Transverse colon (tissue), 4 donors: ENCODE measurements at regions not wholly inside any gene's neighbourhood (a gene's known extent, or its start where the extent isn't known, plus 50 kb on each side); places are given as distances from the start of the nearest gene placed in this dataset.
"Not testable (repeated sequence)": the region's sequence is repeated elsewhere in the genome, so short reads cannot be mapped to it uniquely, and the experiment has no call there.

Source experiments
- CTCF ChIP-seq, 5 experiments: fragments of 200-600 bp in 3 of 5; fragments of 450-650 bp in 2 of 5; sonication (generic) in 3 of 5; IDR thresholded peaks; 1 replicate in 2 of 5; 2 replicates in 3 of 5; pipeline ENCODE4 v1.5.1; 2016 to 2017; ENCODE audit warnings: antibody characterized with exemption in 5 of 5, inconsistent platforms in 3 of 5, mild to moderate bottlenecking in 2 of 5, moderate library complexity in 1 of 5
- EP300 ChIP-seq: sonication (generic); formaldehyde crosslinking; IDR thresholded peaks from one replicate; pipeline ENCODE4 v1.6.1; 2017; ENCODE audit warnings: antibody characterized with exemption, low read depth
- POLR2A ChIP-seq: fragments of 450-650 bp; IDR thresholded peaks from one replicate; pipeline ENCODE4 v1.6.1; 2016; ENCODE audit warnings: antibody characterized with exemption, mild to moderate bottlenecking, moderate library complexity
- POLR2AphosphoS5 ChIP-seq, 3 donors: sonication (generic); formaldehyde crosslinking; IDR thresholded peaks; one replicate each; pipeline ENCODE4 v1.6.1; 2016; ENCODE audit warnings: antibody characterized with exemption in 3 of 3

GRCh38 chr6:27788376-27788775 is 123.8 kb downstream of the OR2B2 start:
- not testable (repeated sequence) for TF ChIP-seq CTCF (IDR thresholded peaks at IDR 0.05); POLR2AphosphoS5 (IDR thresholded peaks at IDR 0.05); EP300; POLR2A
